HCT116 (cell line): ENCODE measurements at regions not wholly inside any gene's neighbourhood (a gene's known extent, or its start where the extent isn't known, plus 50 kb on each side); places are given as distances from the start of the nearest gene placed in this dataset.

Source experiments
- ATAC-seq: fragments of 200-7000 bp; cut with Tn5 transposase; 2 replicates; pipeline ENCODE4 v1.9.1; 2020; ENCODE audit warnings: mild to moderate bottlenecking, moderate library complexity
- BruUV-seq: library from RNA; stranded (reverse); fragments of 400-500 nt; replicated peaks from 2 replicates; lab custom pipeline; 2021; lab: Mats Ljungman, UMichigan
- CTCF ChIA-PET: fragments of 300-600 bp; sonication (Branson Sonifier 250); formaldehyde crosslinking; loops from one replicate; lab custom pipeline; 2021; ENCODE audit warnings: antibody characterized with exemption; lab: Charles Lee
- POLR2A ChIA-PET: fragments of 300-600, 350-600 bp; sonication (Branson Sonifier 250); formaldehyde crosslinking; loops from one replicate; lab custom pipeline; 2021; ENCODE audit warnings: antibody characterized with exemption; lab: Charles Lee
- RAD21 ChIA-PET, 2 experiments: fragments of 300-600 bp; sonication (Branson Sonifier 250); formaldehyde crosslinking; loops; one replicate each; lab custom pipeline; 2023; ENCODE audit warnings: low total read pairs in 2 of 2; ENCODE audit not compliant: uncharacterized antibody in 2 of 2, unreplicated experiment in 2 of 2, low non-redundant PET in 1 of 2; lab: Charles Lee
- DNase-seq: peaks from one replicate; pipeline ENCODE4 v3.0.0-alpha.2; 2010; ENCODE audit warnings: low read depth, low spot score
- H2AFZ ChIP-seq: fragments of 200-600 bp; shearing (Covaris generic), sonication (generic); 2 replicates; pipeline ENCODE4 v1.6.1; 2017; ENCODE audit warnings: low read depth, mixed run types, mixed read lengths, antibody characterized with exemption, low read length; ENCODE audit not compliant: poor library complexity, severe bottlenecking
- H3K27ac ChIP-seq: 2 replicates; pipeline ENCODE4 v1.5.1; 2012; ENCODE audit warnings: low read depth, low read length
- H3K27me3 ChIP-seq: fragments of 200-600 bp; sonication (generic); 2 replicates; pipeline ENCODE4 v1.6.1; 2016; ENCODE audit warnings: mixed run types, low read length, mixed read lengths; ENCODE audit not compliant: insufficient read depth
- H3K36me3 ChIP-seq, 2 experiments: fragments of 200-500 bp in 1 of 2; fragments of 200-600 bp in 1 of 2; sonication (Bioruptor generic) in 1 of 2; sonication (generic) in 1 of 2; 2 replicates each; pipeline versions ENCODE4 v1.5.1 to v1.6.1; 2014 to 2016; ENCODE audit warnings: low read length in 2 of 2, inconsistent platforms in 1 of 2, mixed read lengths in 1 of 2, mixed run types in 1 of 2; ENCODE audit not compliant: insufficient read depth in 2 of 2, control insufficient read depth in 1 of 2
- H3K4me1 ChIP-seq, 2 experiments: fragments of 200-600 bp in 1 of 2; sonication (generic) in 1 of 2; 2 replicates each; pipeline versions ENCODE4 v1.5.1 to v1.6.1; 2012 to 2017; ENCODE audit warnings: low read length in 2 of 2, inconsistent platforms in 1 of 2, mild to moderate bottlenecking in 1 of 2, mixed read lengths in 1 of 2, mixed run types in 1 of 2, moderate library complexity in 1 of 2; ENCODE audit not compliant: insufficient read depth in 2 of 2, control insufficient read depth in 1 of 2
- H3K4me2 ChIP-seq: fragments of 200-600 bp; sonication (generic); 2 replicates; pipeline ENCODE4 v1.6.1; 2017; ENCODE audit warnings: mixed run types, low read length, mixed read lengths
- H3K4me3 ChIP-seq, 2 experiments: fragments of 200-600 bp in 1 of 2; sonication (generic) in 1 of 2; replicated peaks in 1 of 2; 2 replicates each; pipeline ENCODE4 v1.5.1; 2011 to 2016; ENCODE audit warnings: low read length in 2 of 2, control low read depth in 1 of 2, low read depth in 1 of 2, mild to moderate bottlenecking in 1 of 2, mixed read lengths in 1 of 2, mixed run types in 1 of 2
- H3K79me2 ChIP-seq: fragments of 200-600 bp; sonication (generic); 2 replicates; pipeline ENCODE4 v1.6.1; 2017; ENCODE audit warnings: mild to moderate bottlenecking, mixed run types, low read length, moderate library complexity, mixed read lengths; ENCODE audit not compliant: insufficient read depth
- H3K9ac ChIP-seq: fragments of 200-600 bp; sonication (generic); 2 replicates; pipeline ENCODE4 v1.6.1; 2016; ENCODE audit warnings: low read length, mixed read lengths
- H3K9me2 ChIP-seq: fragments of 200-600 bp; sonication (generic), shearing (Covaris generic); 2 replicates; pipeline ENCODE4 v1.6.1; 2017; ENCODE audit warnings: mixed run types, mild to moderate bottlenecking, moderate library complexity; ENCODE audit not compliant: insufficient read depth
- H3K9me3 ChIP-seq, 2 experiments: fragments of 200-500 bp in 1 of 2; fragments of 200-600 bp in 1 of 2; sonication (Bioruptor generic) in 1 of 2; sonication (generic) in 1 of 2; 2 replicates each; pipeline ENCODE4 v1.6.1; 2014 to 2017; ENCODE audit warnings: low read length in 2 of 2, mixed read lengths in 2 of 2, inconsistent platforms in 1 of 2, low read depth in 1 of 2, mild to moderate bottlenecking in 1 of 2, mixed run types in 1 of 2, moderate library complexity in 1 of 2; ENCODE audit not compliant: control insufficient read depth in 1 of 2, insufficient read depth in 1 of 2
- H4K20me1 ChIP-seq: fragments of 200-600 bp; sonication (generic), shearing (Covaris generic); 2 replicates; pipeline ENCODE4 v1.6.1; 2017; ENCODE audit warnings: mixed run types, mild to moderate bottlenecking, moderate library complexity; ENCODE audit not compliant: insufficient read depth
- ATF3 ChIP-seq: IDR thresholded peaks from 2 replicates; pipeline ENCODE4 v1.6.1; 2012
- CBX3 ChIP-seq: IDR thresholded peaks from 2 replicates; pipeline ENCODE4 v1.6.1; 2012; ENCODE audit warnings: low read depth
- CTCF ChIP-seq, 3 experiments: fragments of 200-600 bp in 1 of 3; sonication (generic) in 1 of 3; IDR thresholded peaks in 2 of 3; conservative IDR thresholded peaks in 1 of 3; 2 replicates each; pipeline ENCODE4 v1.5.1; 2012 to 2017; ENCODE audit warnings: low read depth in 2 of 3, low read length in 2 of 3, antibody characterized with exemption in 1 of 3, borderline replicate concordance in 1 of 3, control low read depth in 1 of 3, mild to moderate bottlenecking in 1 of 3, mixed read lengths in 1 of 3, mixed run types in 1 of 3, moderate library complexity in 1 of 3; ENCODE audit not compliant: insufficient read depth in 1 of 3
- EGR1 ChIP-seq: IDR thresholded peaks from 2 replicates; pipeline ENCODE4 v1.6.1; 2012; ENCODE audit warnings: low read depth
- ELF1 ChIP-seq: IDR thresholded peaks from 2 replicates; pipeline ENCODE4 v1.6.1; 2012; ENCODE audit warnings: low read depth, borderline replicate concordance
- EZH2 ChIP-seq: fragments of 200-600 bp; sonication (generic); IDR thresholded peaks from 2 replicates; pipeline ENCODE4 v1.6.1; 2017; ENCODE audit warnings: antibody characterized with exemption, mixed run types
- FOSL1 ChIP-seq: IDR thresholded peaks from 2 replicates; pipeline ENCODE4 v1.6.1; 2012; ENCODE audit warnings: low read depth
- JUND ChIP-seq: IDR thresholded peaks from 2 replicates; pipeline ENCODE4 v1.6.1; 2012
- POLR2A ChIP-seq: IDR thresholded peaks from 2 replicates; pipeline ENCODE4 v1.7.0; 2011; ENCODE audit warnings: borderline replicate concordance; ENCODE audit not compliant: insufficient read depth, insufficient read length; ENCODE audit errors: extremely low read depth
- RAD21 ChIP-seq: IDR thresholded peaks from 2 replicates; pipeline ENCODE4 v1.6.1; 2012; ENCODE audit warnings: low read depth, mild to moderate bottlenecking
- SIN3A ChIP-seq: IDR thresholded peaks from 2 replicates; pipeline ENCODE4 v1.6.1; 2012; ENCODE audit warnings: low read depth
- SP1 ChIP-seq: IDR thresholded peaks from 2 replicates; pipeline ENCODE4 v1.6.1; 2012; ENCODE audit warnings: low read depth
- SRF ChIP-seq: IDR thresholded peaks from 2 replicates; pipeline ENCODE4 v1.6.1; 2012; ENCODE audit warnings: low read depth
- TCF7L2 ChIP-seq: IDR thresholded peaks from 2 replicates; pipeline ENCODE4 v1.7.0; 2011; ENCODE audit warnings: borderline replicate concordance, inconsistent platforms; ENCODE audit not compliant: insufficient read depth, insufficient read length; ENCODE audit errors: extremely low read depth
- YY1 ChIP-seq: IDR thresholded peaks from 2 replicates; pipeline ENCODE4 v1.6.1; 2011; ENCODE audit warnings: low read length, low read depth, moderate library complexity, mild to moderate bottlenecking; ENCODE audit not compliant: insufficient replicate concordance; ENCODE audit errors: extremely low read depth
- intact Hi-C: fragments of 100-400 bp; cut with micrococcal nuclease; formaldehyde crosslinking; loops from 2 replicates; pipeline ENCODE4 v1.10.0; 2022
- TF ChIP-seq, protein P1 (sequence below): IDR thresholded peaks from 2 replicates; pipeline ENCODE4 v1.6.1; 2012
- TF ChIP-seq, protein P2 (sequence below): IDR thresholded peaks from 2 replicates; pipeline ENCODE4 v1.6.1; 2012; ENCODE audit warnings: low read depth

- no peak for TF ChIP-seq CTCF (IDR thresholded peaks at IDR 0.05 in 2 of 3, conservative IDR thresholded peaks at IDR 0.05 in 1 of 3; ENCODE audit: borderline replicate concordance in 1 of 3, insufficient read depth in 1 of 3, low read depth in 2 of 3, low read length in 2 of 3)
Observed at GRCh38 chr5:163579729-163580128, 74.3 kb downstream of the MAT2B start (continued).

DNA sequence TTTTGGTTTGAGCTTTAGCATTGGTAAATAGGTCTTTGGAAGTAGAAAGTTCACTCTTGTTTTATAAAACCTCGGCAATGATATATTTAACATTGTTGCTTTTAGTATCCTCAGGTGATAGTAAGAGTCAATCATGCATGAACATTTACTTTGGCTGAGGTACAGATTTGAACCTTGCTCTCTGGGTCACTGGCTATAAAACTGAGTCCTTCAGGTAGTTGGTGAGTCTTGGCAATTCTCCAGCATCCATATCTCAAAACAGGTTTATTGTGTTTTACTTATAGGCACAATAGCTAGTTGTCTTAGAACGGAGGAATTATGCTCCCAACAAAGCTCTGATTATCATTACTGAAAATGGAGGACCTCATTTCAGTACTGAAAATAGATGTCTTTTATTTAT lies 75.1 kb downstream of the MAT2B start:
- BruUV-seq = no TSS peak
- Histone ChIP-seq H3K27ac (no peak overlapping the region), H3K4me2 (no peak overlapping the region), H3K27me3 (peaks cover 10% of the 10 kb centered on the region; the same call in 1 of the 2 replicates)
- POLR2A ChIA-PET = no interaction called here
- ATAC-seq = no peak
- TF ChIP-seq ATF3 (no peak), EGR1 (no peak), FOSL1 (no peak), CBX3 (no peak), CTCF (IDR thresholded peaks at IDR 0.05 in 2 of 3, conservative IDR thresholded peaks at IDR 0.05 in 1 of 3; ENCODE audit: borderline replicate concordance in 1 of 3, insufficient read depth in 1 of 3, low read depth in 2 of 3, low read length in 2 of 3) (no peak), JUND (no peak), EZH2 (no peak), SP1 (no peak), ELF1 (no peak), TCF7L2 (no peak), SRF (no peak), POLR2A (no peak), RAD21 (no peak), SIN3A (no peak), YY1 (no peak)
- TF ChIP-seq, protein P1, sequence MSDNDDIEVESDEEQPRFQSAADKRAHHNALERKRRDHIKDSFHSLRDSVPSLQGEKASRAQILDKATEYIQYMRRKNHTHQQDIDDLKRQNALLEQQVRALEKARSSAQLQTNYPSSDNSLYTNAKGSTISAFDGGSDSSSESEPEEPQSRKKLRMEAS = no peak
- TF ChIP-seq, protein P2, sequence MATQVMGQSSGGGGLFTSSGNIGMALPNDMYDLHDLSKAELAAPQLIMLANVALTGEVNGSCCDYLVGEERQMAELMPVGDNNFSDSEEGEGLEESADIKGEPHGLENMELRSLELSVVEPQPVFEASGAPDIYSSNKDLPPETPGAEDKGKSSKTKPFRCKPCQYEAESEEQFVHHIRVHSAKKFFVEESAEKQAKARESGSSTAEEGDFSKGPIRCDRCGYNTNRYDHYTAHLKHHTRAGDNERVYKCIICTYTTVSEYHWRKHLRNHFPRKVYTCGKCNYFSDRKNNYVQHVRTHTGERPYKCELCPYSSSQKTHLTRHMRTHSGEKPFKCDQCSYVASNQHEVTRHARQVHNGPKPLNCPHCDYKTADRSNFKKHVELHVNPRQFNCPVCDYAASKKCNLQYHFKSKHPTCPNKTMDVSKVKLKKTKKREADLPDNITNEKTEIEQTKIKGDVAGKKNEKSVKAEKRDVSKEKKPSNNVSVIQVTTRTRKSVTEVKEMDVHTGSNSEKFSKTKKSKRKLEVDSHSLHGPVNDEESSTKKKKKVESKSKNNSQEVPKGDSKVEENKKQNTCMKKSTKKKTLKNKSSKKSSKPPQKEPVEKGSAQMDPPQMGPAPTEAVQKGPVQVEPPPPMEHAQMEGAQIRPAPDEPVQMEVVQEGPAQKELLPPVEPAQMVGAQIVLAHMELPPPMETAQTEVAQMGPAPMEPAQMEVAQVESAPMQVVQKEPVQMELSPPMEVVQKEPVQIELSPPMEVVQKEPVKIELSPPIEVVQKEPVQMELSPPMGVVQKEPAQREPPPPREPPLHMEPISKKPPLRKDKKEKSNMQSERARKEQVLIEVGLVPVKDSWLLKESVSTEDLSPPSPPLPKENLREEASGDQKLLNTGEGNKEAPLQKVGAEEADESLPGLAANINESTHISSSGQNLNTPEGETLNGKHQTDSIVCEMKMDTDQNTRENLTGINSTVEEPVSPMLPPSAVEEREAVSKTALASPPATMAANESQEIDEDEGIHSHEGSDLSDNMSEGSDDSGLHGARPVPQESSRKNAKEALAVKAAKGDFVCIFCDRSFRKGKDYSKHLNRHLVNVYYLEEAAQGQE = no peak
- TF ChIP-seq, all 23 proteins: peak for 0
- Histone ChIP-seq H3K79me2 (no peaks in the 10 kb centered on the region), H3K4me3 (no peak overlapping the region), H4K20me1 (no peaks in the 10 kb centered on the region), H3K36me3 (no peaks in the 10 kb centered on the region), H3K9ac (no peak overlapping the region), H2AFZ (no peak overlapping the region), H3K9me3 (no peaks in the 10 kb centered on the region), H3K4me1 (no peaks in the 10 kb centered on the region), H3K9me2 (no peaks in the 10 kb centered on the region)
- RAD21 ChIA-PET = no interaction called here
- no peak for DNase-seq
- CTCF ChIA-PET = no interaction called here
- intact Hi-C loops = no loop called here
